Esophagus squamous epithelium (tissue), 5 donors: ENCODE measurements at regions not wholly inside any gene's neighbourhood (a gene's known extent, or its start where the extent isn't known, plus 50 kb on each side); places are given as distances from the start of the nearest gene placed in this dataset.

Experiments used
- DNase-seq: peaks from one replicate; lab custom pipeline; 2025; lab: John Stamatoyannopoulos, UW
- H3K27ac ChIP-seq, 4 donors: fragments of 200-600 bp; sonication (generic); one replicate each; pipeline ENCODE4 v1.5.1; 2016 to 2019; ENCODE audit warnings: mild to moderate bottlenecking in 1 of 4
- H3K27me3 ChIP-seq, 4 donors: fragments of 200-600 bp; sonication (generic); 1 replicate in 3 of 4; 2 replicates in 1 of 4; pipeline versions ENCODE4 v1.5.1 to v1.6.0; 2017 to 2021; ENCODE audit warnings: antibody characterized with exemption in 1 of 4
- H3K36me3 ChIP-seq, 3 donors: fragments of 200-600 bp; sonication (generic); one replicate each; pipeline ENCODE4 v1.5.1; 2016 to 2019
- H3K4me1 ChIP-seq, 3 donors: fragments of 200-600 bp; sonication (generic); one replicate each; pipeline ENCODE4 v1.5.1; 2017 to 2019
- H3K4me3 ChIP-seq, 4 donors: fragments of 200-600 bp; sonication (generic); 1 replicate in 3 of 4; 2 replicates in 1 of 4; pipeline ENCODE4 v1.5.1; 2016 to 2019; ENCODE audit warnings: mild to moderate bottlenecking in 2 of 4, moderate library complexity in 1 of 4
- H3K9me3 ChIP-seq, 3 donors: fragments of 200-600 bp; sonication (generic); one replicate each; pipeline ENCODE4 v1.5.1; 2016 to 2019
- POLR2A ChIP-seq, 4 donors: fragments of 450-650 bp; IDR thresholded peaks; one replicate each; pipeline ENCODE4 v1.6.1; 2017; ENCODE audit warnings: antibody characterized with exemption in 4 of 4, mild to moderate bottlenecking in 4 of 4, moderate library complexity in 3 of 4
- WGBS, 2 donors: methylation state at CpG; one replicate each; pipeline ENCODE4 v1.1.5; 2018; 5-methylcytosine and 5-hydroxymethylcytosine counted together
- intact Hi-C: fragments of 100-400 bp; cut with DNase I; formaldehyde crosslinking; loops from one replicate; pipeline ENCODE4 v1.15.0; 2022
- TF ChIP-seq, protein P1 (sequence below), 6 experiments: fragments of 450-650 bp in 4 of 6; fragments of 200-600 bp in 2 of 6; sonication (generic) in 2 of 6; IDR thresholded peaks; one replicate each; pipeline ENCODE4 v1.5.1; 2016 to 2019; ENCODE audit warnings: antibody characterized with exemption in 6 of 6, mild to moderate bottlenecking in 4 of 6, moderate library complexity in 4 of 6
- donor health status: DM: yes; HTN: yes; CAD: no.

DNA sequence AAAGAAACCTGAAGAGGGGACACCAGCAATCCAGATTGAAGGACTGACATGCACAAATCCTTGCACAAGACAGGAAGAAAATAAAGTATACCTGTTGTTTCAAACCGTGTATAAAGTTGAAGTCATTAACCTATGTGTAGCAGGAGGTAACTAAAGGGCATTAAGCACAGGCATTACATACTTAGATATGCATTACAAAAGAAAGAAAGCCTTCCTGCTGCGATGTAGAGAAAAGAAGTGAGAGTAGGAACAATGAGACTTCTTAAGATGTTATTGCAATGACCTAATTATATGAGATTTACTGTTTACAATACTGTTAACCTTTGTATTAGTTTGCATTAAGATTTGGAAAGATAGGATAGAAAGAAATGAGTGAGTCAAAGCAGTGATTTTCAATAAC, 308.9 kb upstream of the PTPRD start:
- H3K4me3 ChIP-seq: no peak overlapping the region
- no peak for DNase-seq
- intact Hi-C loops: no loop called here
- H3K27me3 ChIP-seq: no peaks in the 10 kb centered on the region
- H3K9me3 ChIP-seq: no peaks in the 10 kb centered on the region
- WGBS, 2 donors: 8 to 15% methylated on average over 2 of the region's 2 CpGs
- no peak overlapping the region for H3K27ac ChIP-seq
- TF ChIP-seq, protein P1, sequence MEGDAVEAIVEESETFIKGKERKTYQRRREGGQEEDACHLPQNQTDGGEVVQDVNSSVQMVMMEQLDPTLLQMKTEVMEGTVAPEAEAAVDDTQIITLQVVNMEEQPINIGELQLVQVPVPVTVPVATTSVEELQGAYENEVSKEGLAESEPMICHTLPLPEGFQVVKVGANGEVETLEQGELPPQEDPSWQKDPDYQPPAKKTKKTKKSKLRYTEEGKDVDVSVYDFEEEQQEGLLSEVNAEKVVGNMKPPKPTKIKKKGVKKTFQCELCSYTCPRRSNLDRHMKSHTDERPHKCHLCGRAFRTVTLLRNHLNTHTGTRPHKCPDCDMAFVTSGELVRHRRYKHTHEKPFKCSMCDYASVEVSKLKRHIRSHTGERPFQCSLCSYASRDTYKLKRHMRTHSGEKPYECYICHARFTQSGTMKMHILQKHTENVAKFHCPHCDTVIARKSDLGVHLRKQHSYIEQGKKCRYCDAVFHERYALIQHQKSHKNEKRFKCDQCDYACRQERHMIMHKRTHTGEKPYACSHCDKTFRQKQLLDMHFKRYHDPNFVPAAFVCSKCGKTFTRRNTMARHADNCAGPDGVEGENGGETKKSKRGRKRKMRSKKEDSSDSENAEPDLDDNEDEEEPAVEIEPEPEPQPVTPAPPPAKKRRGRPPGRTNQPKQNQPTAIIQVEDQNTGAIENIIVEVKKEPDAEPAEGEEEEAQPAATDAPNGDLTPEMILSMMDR (IDR thresholded peaks at IDR 0.05): no peak
- no peak for TF ChIP-seq POLR2A (IDR thresholded peaks at IDR 0.05)
- no peaks in the 10 kb centered on the region for H3K36me3 ChIP-seq
- H3K4me1 ChIP-seq: no peaks in the 10 kb centered on the region

DNA sequence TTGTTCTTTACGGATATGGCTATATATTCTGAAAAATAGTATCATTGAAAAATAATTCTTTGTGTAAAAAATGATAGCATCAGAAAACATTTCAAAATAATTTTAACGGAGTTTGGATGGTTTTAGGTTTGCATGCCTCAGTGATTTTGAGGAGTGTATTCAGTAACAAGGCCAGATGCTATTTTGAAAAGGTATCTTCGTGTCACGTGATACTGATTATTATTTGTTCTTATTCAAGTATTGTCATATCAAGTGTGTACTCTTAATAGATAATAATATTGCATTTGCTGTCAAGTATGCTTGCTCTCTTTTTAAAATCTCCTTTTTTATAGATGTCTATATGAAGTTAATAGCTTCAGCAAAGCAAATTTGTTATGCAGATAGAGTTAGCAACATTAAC, 313.1 kb upstream of the PTPRD start:
- H3K36me3 ChIP-seq: no peaks in the 10 kb centered on the region
- H3K27ac ChIP-seq: no peak overlapping the region
- no peak overlapping the region for H3K4me3 ChIP-seq
- WGBS, 2 donors: 53 to 81% methylated on average over 4 of the region's 4 CpGs
- no peaks in the 10 kb centered on the region for H3K27me3 ChIP-seq
- DNase-seq: no peak
- TF ChIP-seq, protein P1 (IDR thresholded peaks at IDR 0.05): no peak
- TF ChIP-seq POLR2A (IDR thresholded peaks at IDR 0.05): no peak
- no peaks in the 10 kb centered on the region for H3K4me1 ChIP-seq
- intact Hi-C loops: no loop called here
- H3K9me3 ChIP-seq: no peaks in the 10 kb centered on the region

DNA sequence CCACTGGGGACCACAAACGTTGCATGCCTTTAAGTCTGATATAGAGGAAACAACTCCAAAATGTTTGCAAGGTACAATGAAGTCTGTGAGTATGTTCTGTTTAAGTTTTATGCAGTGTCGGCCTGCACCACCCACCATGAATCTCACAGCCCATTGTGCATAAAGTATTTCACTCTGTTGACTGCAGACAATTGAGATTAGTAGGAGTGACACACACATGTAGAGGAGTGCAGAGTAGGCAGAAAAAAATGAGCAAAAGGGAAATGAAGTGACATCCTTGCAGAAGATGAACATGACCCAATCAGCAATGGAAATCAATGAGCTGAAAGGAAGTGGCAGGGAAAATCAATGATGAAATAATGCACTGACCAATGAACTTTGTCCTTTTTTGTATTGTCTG, 315.6 kb upstream of the PTPRD start:
- DNase-seq: no peak
- H3K27ac ChIP-seq: no peak overlapping the region
- H3K36me3 ChIP-seq: no peaks in the 10 kb centered on the region
- no peak overlapping the region for H3K4me3 ChIP-seq
- intact Hi-C loops: no loop called here
- TF ChIP-seq, protein P1 (IDR thresholded peaks at IDR 0.05): no peak
- H3K9me3 ChIP-seq: no peaks in the 10 kb centered on the region
- H3K4me1 ChIP-seq: no peaks in the 10 kb centered on the region
- no peaks in the 10 kb centered on the region for H3K27me3 ChIP-seq
- WGBS, 2 donors: 68 to 75% methylated on average over 2 of the region's 2 CpGs

DNA sequence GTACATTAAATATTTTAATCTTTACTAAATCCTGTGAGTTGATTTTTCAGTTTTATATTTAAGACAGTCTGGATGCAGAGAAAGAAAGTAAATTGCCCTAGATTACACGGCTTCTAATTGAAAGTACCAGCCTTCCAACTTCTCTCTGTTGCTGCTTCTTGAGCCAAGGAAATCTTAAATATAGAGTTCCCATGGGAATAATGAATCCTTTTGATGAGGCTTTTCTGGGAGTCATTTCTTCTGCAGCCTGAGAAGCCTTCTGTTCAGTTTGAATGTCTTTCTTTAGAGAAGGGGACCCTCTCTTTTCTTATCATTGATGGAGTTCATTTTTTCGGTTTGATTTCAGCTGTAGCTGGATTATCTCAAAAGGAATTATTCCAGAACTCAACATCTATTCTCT, 317.3 kb upstream of the PTPRD start:
- Histone ChIP-seq H3K27ac (no peak overlapping the region), H3K9me3 (no peaks in the 10 kb centered on the region), H3K4me1 (no peaks in the 10 kb centered on the region), H3K36me3 (no peaks in the 10 kb centered on the region), H3K4me3 (no peak overlapping the region), H3K27me3 (no peaks in the 10 kb centered on the region)
- 69 to 74% methylated on average over 2 of the region's 2 CpGs for WGBS, 2 donors
- no peak for DNase-seq
- intact Hi-C loops: no loop called here
- TF ChIP-seq, protein P1 (IDR thresholded peaks at IDR 0.05): no peak
- no peak for TF ChIP-seq POLR2A (IDR thresholded peaks at IDR 0.05)

DNA sequence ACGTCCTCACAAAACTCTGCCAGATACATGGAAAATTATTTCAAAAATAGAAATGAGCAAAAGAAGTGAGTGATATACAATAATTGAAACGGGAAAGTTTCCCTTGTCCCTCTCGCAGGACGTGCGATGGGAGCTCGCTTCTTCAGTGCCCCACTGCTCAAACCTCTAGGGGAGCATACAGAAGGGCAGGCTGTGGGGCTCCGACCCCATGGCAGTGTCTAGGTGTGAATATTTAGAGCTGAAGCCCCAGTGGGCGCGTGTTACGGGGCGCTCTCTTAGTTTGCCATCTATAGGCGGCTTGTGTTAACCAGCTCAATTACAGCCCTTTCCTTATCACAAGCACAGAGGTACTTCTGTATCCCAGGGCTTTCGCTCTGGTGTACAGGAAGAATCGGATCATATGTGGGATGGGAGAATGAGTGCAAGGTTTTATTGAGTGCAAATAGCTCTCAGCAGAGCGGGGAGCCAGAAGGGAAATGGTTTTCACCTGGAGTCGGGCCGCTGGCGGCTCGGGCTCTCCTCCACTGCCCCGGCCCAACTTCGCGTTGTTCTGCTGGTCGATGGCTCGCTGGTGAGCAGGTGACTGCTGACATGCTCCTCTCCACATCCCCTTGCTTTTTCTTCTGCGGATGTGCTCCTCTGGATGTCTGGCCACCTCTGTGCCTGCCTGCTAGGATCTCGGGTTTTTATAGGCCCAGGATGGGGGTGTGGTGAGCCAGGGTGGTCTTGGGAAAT, 334.0 kb upstream of the PTPRD start:
- Histone ChIP-seq H3K4me1 (no peaks in the 10 kb centered on the region), H3K36me3 (no peaks in the 10 kb centered on the region), H3K9me3 (peaks cover 0 to 4% (median 0%) of the 10 kb centered on the region in 3 donors), H3K27ac (no peak overlapping the region), H3K4me3 (no peak overlapping the region), H3K27me3 (no peaks in the 10 kb centered on the region)
- TF ChIP-seq, protein P1 (IDR thresholded peaks at IDR 0.05): no peak
- TF ChIP-seq POLR2A (IDR thresholded peaks at IDR 0.05): no peak
- DNase-seq: no peak
- intact Hi-C loops: no loop called here
- 79 to 83% methylated on average over 12 to 26 of the region's 26 CpGs for WGBS, 2 donors
